Left ventricle myocardium inferior (tissue), 1 donor: ENCODE measurements at regions not wholly inside any gene's neighbourhood (a gene's known extent, or its start where the extent isn't known, plus 50 kb on each side); places are given as distances from the start of the nearest gene placed in this dataset.

ENCODE experiments used
- DNase-seq: peaks from one replicate; pipeline ENCODE4 v3.0.0-alpha.2; 2020
- H3K27ac ChIP-seq: fragments of 200-600 bp; replicated peaks from 2 replicates; pipeline ENCODE4 v1.8.0; 2021
- H3K27me3 ChIP-seq: fragments of 200-600 bp; 2 replicates; pipeline ENCODE4 v1.8.0; 2021; ENCODE audit warnings: low read depth
- H3K36me3 ChIP-seq: fragments of 200-600 bp; 2 replicates; pipeline ENCODE4 v1.8.0; 2021
- H3K4me1 ChIP-seq: fragments of 200-600 bp; 2 replicates; pipeline ENCODE4 v1.8.0; 2021
- H3K4me3 ChIP-seq: fragments of 200-600 bp; 2 replicates; pipeline ENCODE4 v1.8.0; 2021; ENCODE audit warnings: mild to moderate bottlenecking, moderate library complexity
- H3K9me3 ChIP-seq: fragments of 200-600 bp; replicated peaks from 2 replicates; pipeline ENCODE4 v1.8.0; 2021
- CTCF ChIP-seq: fragments of 200-600 bp; IDR thresholded peaks from 2 replicates; pipeline ENCODE4 v1.8.0; 2021; ENCODE audit warnings: antibody characterized with exemption, mild to moderate bottlenecking, borderline replicate concordance
- intact Hi-C: fragments of 100-400 bp; cut with micrococcal nuclease; formaldehyde crosslinking; loops from one replicate; pipeline ENCODE4 v1.11.0; 2022
- donor health status: DM: no; HTN: yes; CAD: no; lungs with severe emphysema.

GRCh38 chr1:56115701-56116100, 463.7 kb downstream of the PLPP3 start:
- Histone ChIP-seq H3K27ac (no peak overlapping the region), H3K27me3 (no peaks in the 10 kb centered on the region), H3K4me3 (no peak overlapping the region), H3K36me3 (no peaks in the 10 kb centered on the region), H3K4me1 (peaks cover 5% of the 10 kb centered on the region), H3K9me3 (peaks cover 22% of the 10 kb centered on the region)
- no peak for TF ChIP-seq CTCF
- DNase-seq = no peak
- intact Hi-C loops = no loop called here

- Histone ChIP-seq H3K36me3 (no peaks in the 10 kb centered on the region), H3K27ac (no peak overlapping the region), H3K9me3 (peaks cover 29% of the 10 kb centered on the region), H3K4me1 (peaks cover 5% of the 10 kb centered on the region), H3K27me3 (no peaks in the 10 kb centered on the region), H3K4me3 (no peak overlapping the region)
- intact Hi-C loops = no loop called here
- no peak for DNase-seq
- TF ChIP-seq CTCF = no peak
Observed at GRCh38 chr1:56113679-56114078, 465.7 kb downstream of the PLPP3 start.

GRCh38 chr1:56107275-56107638, 472.1 kb downstream of the PLPP3 start:
- Histone ChIP-seq H3K27ac (no peak overlapping the region), H3K27me3 (no peaks in the 10 kb centered on the region), H3K4me3 (no peak overlapping the region), H3K36me3 (no peaks in the 10 kb centered on the region), H3K4me1 (no peaks in the 10 kb centered on the region), H3K9me3 (peaks cover 49% of the 10 kb centered on the region)
- no peak for DNase-seq
- no peak for TF ChIP-seq CTCF
- intact Hi-C loops = no loop called here

- TF ChIP-seq CTCF = no peak
- H3K4me1 ChIP-seq = no peaks in the 10 kb centered on the region
- H3K9me3 ChIP-seq = peaks cover 43% of the 10 kb centered on the region
- no peak overlapping the region for H3K27ac ChIP-seq
- no peaks in the 10 kb centered on the region for H3K27me3 ChIP-seq
- intact Hi-C loops = no loop called here
- no peak overlapping the region for H3K4me3 ChIP-seq
- H3K36me3 ChIP-seq = no peaks in the 10 kb centered on the region
- DNase-seq = no peak
Observed at GRCh38 chr1:56106531-56107274, 472.7 kb downstream of the PLPP3 start.

GRCh38 chr1:56105397-56105796, 474.0 kb downstream of the PLPP3 start:
- Histone ChIP-seq H3K9me3 (peaks cover 30% of the 10 kb centered on the region), H3K27me3 (no peaks in the 10 kb centered on the region), H3K4me1 (no peaks in the 10 kb centered on the region), H3K4me3 (no peak overlapping the region), H3K36me3 (no peaks in the 10 kb centered on the region), H3K27ac (no peak overlapping the region)
- DNase-seq = no peak
- intact Hi-C loops = no loop called here
- TF ChIP-seq CTCF = no peak
